Endothelial cell (in vitro differentiated cells): ENCODE measurements at regions not wholly inside any gene's neighbourhood (a gene's known extent, or its start where the extent isn't known, plus 50 kb on each side); places are given as distances from the start of the nearest gene placed in this dataset.

Experiments
- DNase-seq: peaks from one replicate; pipeline ENCODE4 v3.0.0; 2021; ENCODE audit warnings: low spot score
- H3K27ac Mint-ChIP-seq: one replicate; pipeline ENCODE4 v1.8.0; 2021; ENCODE audit warnings: mixed read lengths, inconsistent platforms; ENCODE audit not compliant: unreplicated experiment
- H3K27me3 Mint-ChIP-seq: one replicate; pipeline ENCODE4 v1.8.0; 2021; ENCODE audit warnings: mild to moderate bottlenecking, moderate library complexity, mixed read lengths, inconsistent platforms; ENCODE audit not compliant: unreplicated experiment
- H3K36me3 Mint-ChIP-seq: one replicate; pipeline ENCODE4 v1.8.0; 2021; ENCODE audit warnings: mild to moderate bottlenecking, low read depth, mixed read lengths, inconsistent platforms; ENCODE audit not compliant: unreplicated experiment
- H3K4me1 Mint-ChIP-seq: one replicate; pipeline ENCODE4 v1.8.0; 2021; ENCODE audit warnings: mild to moderate bottlenecking, mixed read lengths, inconsistent platforms; ENCODE audit not compliant: unreplicated experiment
- H3K4me3 Mint-ChIP-seq: one replicate; pipeline ENCODE4 v1.8.0; 2021; ENCODE audit warnings: mild to moderate bottlenecking, mixed read lengths, inconsistent platforms; ENCODE audit not compliant: unreplicated experiment
- H3K9me3 Mint-ChIP-seq: one replicate; pipeline ENCODE4 v1.8.0; 2021; ENCODE audit warnings: mixed read lengths, inconsistent platforms; ENCODE audit not compliant: unreplicated experiment
- CTCF ChIP-seq: fragments of 200-600 bp; sonication (generic); IDR thresholded peaks from one replicate; pipeline ENCODE4 v1.5.0; 2021; ENCODE audit warnings: antibody characterized with exemption; ENCODE audit not compliant: unreplicated experiment

GRCh38 chr15:68487087-68487843 is 55.3 kb upstream of the ITGA11 start:
- no peak for DNase-seq
- Mint-ChIP-seq H3K4me1 (peaks cover 5% of the 10 kb centered on the region), H3K27ac (no peak overlapping the region), H3K9me3 (no peaks in the 10 kb centered on the region), H3K36me3 (no peaks in the 10 kb centered on the region), H3K4me3 (no peak overlapping the region), H3K27me3 (peaks cover 2% of the 10 kb centered on the region)
- TF ChIP-seq CTCF: no peak

DNA sequence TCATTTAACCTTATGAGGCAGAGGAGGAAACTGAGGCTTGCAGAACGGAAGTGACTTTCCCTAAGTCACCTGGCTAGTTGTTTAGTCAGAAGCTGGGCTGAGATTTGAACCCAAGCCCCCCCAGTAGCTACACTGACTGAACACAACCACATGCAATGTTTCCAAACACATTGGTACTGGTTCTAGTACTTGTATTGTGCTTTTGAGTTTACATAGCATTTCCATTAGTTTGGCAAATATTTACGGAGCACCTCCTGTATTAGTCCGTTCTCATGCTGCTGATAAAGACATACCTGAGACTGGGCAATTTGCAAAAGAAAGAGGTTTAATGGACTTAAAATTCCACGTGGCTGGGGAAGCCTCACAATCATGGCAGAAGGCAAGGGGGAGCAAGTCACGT is 56.3 kb upstream of the ITGA11 start:
- Mint-ChIP-seq H3K27ac (no peak overlapping the region), H3K36me3 (no peaks in the 10 kb centered on the region), H3K4me3 (no peak overlapping the region), H3K9me3 (no peaks in the 10 kb centered on the region), H3K4me1 (peaks cover 5% of the 10 kb centered on the region), H3K27me3 (peaks cover 2% of the 10 kb centered on the region)
- no peak for DNase-seq
- no peak for TF ChIP-seq CTCF

DNA sequence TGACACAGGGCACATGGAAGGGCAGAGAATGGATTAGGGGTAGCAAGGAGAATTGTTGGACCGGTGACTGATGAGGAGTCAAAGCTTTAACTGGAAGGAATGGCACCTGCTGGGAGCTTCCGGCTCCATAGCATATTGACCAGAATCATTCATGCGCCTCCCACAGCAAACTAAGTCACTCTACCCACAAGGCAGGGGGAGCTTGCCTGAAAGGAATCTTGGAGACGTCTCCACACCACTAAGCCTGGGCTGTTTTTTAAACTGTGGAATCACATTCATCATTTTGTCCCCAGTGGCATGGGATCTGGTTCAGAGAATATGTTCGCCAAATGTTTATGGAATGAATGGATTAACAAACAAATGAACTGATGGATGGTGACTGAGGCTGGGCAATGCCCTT is 57.0 kb upstream of the ITGA11 start:
- H3K4me3 Mint-ChIP-seq: no peak overlapping the region
- peaks cover 5% of the 10 kb centered on the region for H3K4me1 Mint-ChIP-seq
- H3K36me3 Mint-ChIP-seq: no peaks in the 10 kb centered on the region
- H3K27ac Mint-ChIP-seq: no peak overlapping the region
- DNase-seq: no peak
- H3K9me3 Mint-ChIP-seq: no peaks in the 10 kb centered on the region
- TF ChIP-seq CTCF: no peak
- peaks cover 2% of the 10 kb centered on the region for H3K27me3 Mint-ChIP-seq

GRCh38 chr15:68489421-68489820 is 57.5 kb upstream of the ITGA11 start:
- Mint-ChIP-seq H3K27ac (no peak overlapping the region), H3K36me3 (no peaks in the 10 kb centered on the region), H3K4me1 (peaks cover 5% of the 10 kb centered on the region), H3K27me3 (peaks cover 2% of the 10 kb centered on the region), H3K9me3 (no peaks in the 10 kb centered on the region), H3K4me3 (no peak overlapping the region)
- TF ChIP-seq CTCF: no peak
- DNase-seq: no peak

- no peak for TF ChIP-seq CTCF
- Mint-ChIP-seq H3K4me3 (no peak overlapping the region), H3K9me3 (no peaks in the 10 kb centered on the region), H3K27ac (no peak overlapping the region), H3K27me3 (peaks cover 2% of the 10 kb centered on the region), H3K36me3 (no peaks in the 10 kb centered on the region), H3K4me1 (peaks cover 7% of the 10 kb centered on the region)
- DNase-seq: no peak
Measured at GRCh38 chr15:68491415-68492106, 59.6 kb upstream of the ITGA11 start.
